ENCODE measurements at regions not wholly inside any gene's neighbourhood (a gene's known extent, or its start where the extent isn't known, plus 50 kb on each side); places are given as distances from the start of the nearest gene placed in this dataset.

GRCh38 chr4:56272003-56272402 lies 115.3 kb downstream of the AASDH start (continued):
- no peak for TF ChIP-seq IRF3 (IDR thresholded peaks at IDR 0.05; ENCODE audit: low read depth, low read length)
- TF ChIP-seq RXRA (IDR thresholded peaks at IDR 0.05; ENCODE audit: borderline replicate concordance, low read depth): no peak
- no peak for TF ChIP-seq USF2 (IDR thresholded peaks at IDR 0.05; ENCODE audit: borderline replicate concordance, low read depth, low read length)
- no peak for TF ChIP-seq EZH2phosphoT487 (IDR thresholded peaks at IDR 0.05; ENCODE audit: borderline replicate concordance, low read depth)
- TF ChIP-seq GABPA (IDR thresholded peaks at IDR 0.05; ENCODE audit: low read depth): no peak

- no peak overlapping the region for H3K27ac ChIP-seq (ENCODE audit: low read depth in 2 of 2, low read length in 1 of 2)
- H3F3A ChIP-seq (replicated peaks; ENCODE audit: insufficient read depth): no peaks in the 10 kb centered on the region
- no peak overlapping the region for H3K4me2 ChIP-seq
- no peaks in the 10 kb centered on the region for H3K27me3 ChIP-seq (ENCODE audit: insufficient read depth)
- 87% methylated on average over 2 of the region's 2 CpGs for WGBS (ENCODE audit: low lambda C conversion rate)
- H3K79me2 ChIP-seq (ENCODE audit: insufficient read depth): no peaks in the 10 kb centered on the region
- no peaks in the 10 kb centered on the region for H4K20me1 ChIP-seq (ENCODE audit: insufficient read depth)
- no peak overlapping the region for H3K9ac ChIP-seq
- no peaks in the 10 kb centered on the region for H3K9me2 ChIP-seq
- H3K36me3 ChIP-seq (replicated peaks in 1 of 2; ENCODE audit: control insufficient read depth in 1 of 2, insufficient read depth in 2 of 2, low read length in 1 of 2): no peaks in the 10 kb centered on the region
- no peak for DNase-seq
- ChIA-PET POLR2A (no interaction called here), CTCF (no interaction called here)
- H3K4me3 ChIP-seq (ENCODE audit: low read depth in 2 of 2, low read length in 1 of 2): no peak overlapping the region
- TF ChIP-seq NFIC (IDR thresholded peaks at IDR 0.05; ENCODE audit: borderline replicate concordance) (0 out of 2 replicates have a peak, but pooled peaks have one; percentile 8), RFX5 (IDR thresholded peaks at IDR 0.05; ENCODE audit: low read length) (no peak)
- no peaks in the 10 kb centered on the region; a peak in 1 of 4 replicates for H3K4me1 ChIP-seq (ENCODE audit: control insufficient read depth in 1 of 2, insufficient read depth in 2 of 2, low read depth in 1 of 2, low read length in 1 of 2)
- no peaks in the 10 kb centered on the region for H3K9me3 ChIP-seq
- no peak overlapping the region for H2AFZ ChIP-seq (ENCODE audit: low read depth)
These were observed 116.2 kb downstream of the AASDH start for GRCh38 chr4:56271131-56271530.

GRCh38 chr4:56267558-56267957 lies 119.7 kb downstream of the AASDH start:
- POLR2A ChIA-PET: no interaction called here
- TF ChIP-seq USF2 (IDR thresholded peaks at IDR 0.05; ENCODE audit: borderline replicate concordance, low read depth, low read length) (no peak), JUND (IDR thresholded peaks at IDR 0.05) (no peak), RXRA (IDR thresholded peaks at IDR 0.05; ENCODE audit: borderline replicate concordance, low read depth) (no peak), TEAD4 (IDR thresholded peaks at IDR 0.05; ENCODE audit: borderline replicate concordance, insufficient read depth) (no peak), RFX5 (IDR thresholded peaks at IDR 0.05; ENCODE audit: low read length) (no peak), ELF1 (IDR thresholded peaks at IDR 0.05) (no peak), YY1 (IDR thresholded peaks at IDR 0.05; ENCODE audit: low read depth) (no peak), NRF1 (IDR thresholded peaks at IDR 0.05; ENCODE audit: low read depth, low read length) (no peak), PBX3 (IDR thresholded peaks at IDR 0.05) (no peak), GATA2 (CRISPR knock-in tag; IDR thresholded peaks at IDR 0.05) (no peak), EZH2phosphoT487 (IDR thresholded peaks at IDR 0.05; ENCODE audit: borderline replicate concordance, low read depth) (no peak), ZBTB33 (IDR thresholded peaks at IDR 0.05; ENCODE audit: borderline replicate concordance, low read depth) (no peak), TCF12 (IDR thresholded peaks at IDR 0.05) (no peak), USF1 (IDR thresholded peaks at IDR 0.05; ENCODE audit: borderline replicate concordance, low read depth) (no peak), IRF3 (IDR thresholded peaks at IDR 0.05; ENCODE audit: low read depth, low read length) (no peak), FOSL2 (IDR thresholded peaks at IDR 0.05; ENCODE audit: borderline replicate concordance, low read depth) (no peak)

More at GRCh38 chr4:56267558-56267957, 119.7 kb downstream of the AASDH start:
- no peaks in the 10 kb centered on the region for H3K27me3 ChIP-seq (ENCODE audit: insufficient read depth)
- H3K27ac ChIP-seq (ENCODE audit: low read depth in 2 of 2, low read length in 1 of 2): no peak overlapping the region
- CTCF ChIA-PET: interaction anchor here (0.7 to 1.2 kb wide), 2 partner anchors 21 to 52 kb away, joined by 3 read pairs; no protein-coding TSS in a partner anchor
- no peaks in the 10 kb centered on the region for H4K20me1 ChIP-seq (ENCODE audit: insufficient read depth)
- no peak overlapping the region for H3K9ac ChIP-seq
- no peak overlapping the region for H2AFZ ChIP-seq (ENCODE audit: low read depth)
- no peaks in the 10 kb centered on the region for H3F3A ChIP-seq (replicated peaks; ENCODE audit: insufficient read depth)
- H3K4me1 ChIP-seq (ENCODE audit: control insufficient read depth in 1 of 2, insufficient read depth in 2 of 2, low read depth in 1 of 2, low read length in 1 of 2): no peaks in the 10 kb centered on the region; a peak in 2 of 4 replicates
- no peak for DNase-seq
- H3K36me3 ChIP-seq (replicated peaks in 1 of 2; ENCODE audit: control insufficient read depth in 1 of 2, insufficient read depth in 2 of 2, low read length in 1 of 2): no peaks in the 10 kb centered on the region
- H3K4me2 ChIP-seq: no peak overlapping the region
- no peak overlapping the region for H3K4me3 ChIP-seq (ENCODE audit: low read depth in 2 of 2, low read length in 1 of 2)
- 96% methylated on average over 4 of the region's 4 CpGs for WGBS (ENCODE audit: low lambda C conversion rate)
- no peaks in the 10 kb centered on the region for H3K9me3 ChIP-seq
- H3K9me2 ChIP-seq: no peaks in the 10 kb centered on the region
- H3K79me2 ChIP-seq (ENCODE audit: insufficient read depth): no peaks in the 10 kb centered on the region
